ENCODE measurements at regions not wholly inside any gene's neighbourhood (a gene's known extent, or its start where the extent isn't known, plus 50 kb on each side); places are given as distances from the start of the nearest gene placed in this dataset.
"Not testable (repeated sequence)": the region's sequence is repeated elsewhere in the genome, so short reads cannot be mapped to it uniquely, and the experiment has no call there.

DNA sequence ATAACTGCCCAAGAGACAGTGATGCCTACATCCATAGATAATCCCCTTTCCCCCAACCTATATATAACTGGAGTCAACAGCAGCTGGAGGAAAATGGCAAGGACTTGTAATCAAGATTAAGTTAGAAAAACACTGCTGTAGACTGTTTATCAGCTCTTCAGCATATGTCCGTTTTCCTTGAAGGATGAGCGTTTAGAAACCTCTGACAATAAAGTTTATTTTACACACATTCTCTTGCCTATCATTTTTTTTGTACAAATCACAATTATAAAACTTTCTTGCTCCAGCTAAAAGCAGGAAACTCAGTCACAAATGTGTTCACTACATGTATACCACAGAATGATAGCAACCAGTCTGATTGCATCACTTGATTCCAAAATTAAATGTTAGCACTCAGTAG lies 50.8 kb downstream of the PPIAL4G start:
- DNase-seq, result not testable (repeated sequence)

DNA sequence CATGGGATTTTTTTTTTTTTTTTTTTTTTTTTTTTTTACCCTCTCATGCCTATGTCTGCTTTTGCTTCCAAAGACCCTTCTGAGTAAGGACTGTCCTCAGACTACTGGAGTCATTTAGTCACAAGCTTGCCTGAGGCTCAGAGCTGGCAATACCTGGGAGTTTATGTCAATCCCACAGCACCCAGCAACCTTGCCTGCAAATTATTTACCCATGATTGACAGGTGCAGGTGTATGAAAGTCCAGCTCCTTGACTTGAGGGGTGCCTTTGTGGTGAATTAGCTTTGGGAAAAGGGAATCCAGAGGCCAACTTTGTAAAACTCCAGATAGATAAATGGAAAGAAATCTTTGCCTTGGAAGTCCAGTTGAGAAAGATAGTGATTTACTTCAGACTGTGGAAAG lies 53.2 kb downstream of the PPIAL4G start:
- DNase-seq, result not testable (repeated sequence)

DNA sequence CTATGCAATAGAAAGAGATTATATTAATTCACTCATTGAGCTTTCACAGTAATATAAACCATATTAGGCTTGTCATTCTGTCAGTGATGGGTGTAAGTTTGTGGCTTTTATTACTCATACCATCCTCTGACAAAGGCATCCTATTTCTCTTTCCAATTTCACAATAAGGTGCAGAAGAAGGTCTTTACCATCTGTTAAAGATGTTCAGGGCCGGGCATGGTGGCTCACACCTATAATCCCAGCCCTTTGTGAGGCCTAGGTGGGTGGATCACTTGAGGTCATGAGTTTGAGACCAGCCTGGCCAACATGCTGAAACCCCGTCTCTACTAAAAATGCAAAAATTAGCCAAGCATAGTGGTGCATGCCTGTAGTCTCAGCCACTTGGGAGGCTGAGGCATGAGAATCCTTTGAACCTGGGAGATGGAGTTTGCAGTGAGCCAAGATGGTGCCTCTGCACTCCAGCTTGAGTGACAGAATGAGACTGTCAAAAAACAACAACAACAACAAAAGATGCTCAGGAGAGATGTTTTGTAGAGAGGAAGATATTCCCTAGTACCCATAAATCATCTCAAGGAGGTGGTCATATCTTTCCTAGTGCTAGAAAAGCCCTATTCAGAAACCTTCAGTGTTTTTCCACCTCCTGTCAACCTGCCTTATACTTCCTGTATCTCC lies 56.0 kb downstream of the PPIAL4G start:
- not testable (repeated sequence) for DNase-seq

DNA sequence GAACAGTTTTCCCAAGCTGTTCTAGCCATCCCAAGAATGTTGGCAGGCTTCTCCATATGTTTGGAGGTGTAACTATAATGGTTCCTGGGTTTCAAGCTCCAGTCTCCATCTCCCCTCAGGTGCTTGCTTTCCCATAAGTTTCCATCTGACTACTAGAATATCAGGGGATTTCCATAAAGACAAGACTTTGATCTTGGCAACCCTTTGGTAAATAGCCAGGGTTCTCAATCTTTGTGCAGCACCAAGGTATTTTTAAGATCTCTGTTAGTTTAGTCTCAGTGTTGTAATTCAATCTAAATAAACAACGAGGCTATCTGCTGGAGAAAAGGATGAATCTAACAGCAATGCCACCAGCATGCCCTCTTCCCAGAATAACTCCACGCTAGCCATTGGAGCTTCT lies 56.7 kb downstream of the PPIAL4G start:
- DNase-seq, result not testable (repeated sequence)

DNA sequence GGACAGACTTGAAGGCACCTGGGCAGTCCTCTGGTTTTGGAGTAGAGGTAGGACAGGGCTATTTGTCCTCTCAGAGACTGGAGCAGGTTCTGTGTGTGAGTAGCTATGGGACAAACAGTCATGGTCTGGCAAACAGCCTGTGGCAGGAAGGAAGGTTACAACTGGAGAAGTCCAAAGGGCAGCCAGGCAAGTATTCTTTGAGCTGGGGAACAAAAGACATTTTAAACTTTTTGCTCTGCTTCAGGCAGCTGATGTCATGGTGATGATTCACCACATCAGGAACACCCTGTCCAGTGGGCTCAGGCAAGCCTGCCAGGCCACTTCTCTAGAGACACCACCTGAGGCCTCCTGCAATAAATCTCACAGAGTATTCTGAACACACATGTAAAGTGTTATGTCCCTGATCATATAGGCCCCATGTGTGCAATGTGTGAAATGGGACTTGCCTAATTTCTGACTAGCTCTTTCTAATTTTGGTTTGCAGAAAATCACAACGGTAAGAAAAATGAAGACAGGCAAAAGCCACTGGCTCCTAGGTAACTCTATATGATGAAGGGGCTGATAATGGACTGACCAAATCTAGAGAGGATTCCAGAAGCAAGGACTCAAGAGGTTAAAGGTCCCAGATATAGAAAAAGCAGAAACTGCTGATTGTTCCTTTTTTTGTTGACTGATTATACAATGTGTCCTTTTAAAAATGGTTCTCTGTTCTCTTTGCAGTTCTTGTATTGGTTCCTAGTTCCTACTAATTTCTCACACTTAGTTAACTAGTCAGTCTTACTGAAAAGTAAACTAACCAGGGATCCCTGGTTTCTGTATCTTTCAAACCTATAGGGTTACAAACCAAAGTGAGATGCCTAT lies 58.7 kb downstream of the PPIAL4G start:
- not testable (repeated sequence) for DNase-seq

DNA sequence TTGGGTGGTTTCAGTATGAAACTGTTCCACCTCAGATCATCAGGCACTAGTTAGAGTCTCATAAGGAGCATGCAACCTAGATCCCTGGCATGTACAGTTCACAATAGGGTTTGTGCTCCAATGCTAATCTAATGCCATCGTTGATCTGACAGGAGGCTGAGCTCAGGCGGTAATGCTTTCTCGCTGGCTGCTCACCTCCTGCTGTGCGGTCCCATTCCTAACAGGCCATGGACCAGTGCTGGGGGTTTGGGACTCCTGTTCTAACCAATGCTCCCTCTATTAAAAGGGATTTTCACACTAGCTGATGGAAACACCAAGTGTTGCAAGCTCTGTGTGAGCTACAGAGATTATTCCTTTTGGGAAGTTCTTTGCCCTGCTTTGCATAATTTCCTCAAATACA lies 60.2 kb downstream of the PPIAL4G start:
- not testable (repeated sequence) for DNase-seq

DNA sequence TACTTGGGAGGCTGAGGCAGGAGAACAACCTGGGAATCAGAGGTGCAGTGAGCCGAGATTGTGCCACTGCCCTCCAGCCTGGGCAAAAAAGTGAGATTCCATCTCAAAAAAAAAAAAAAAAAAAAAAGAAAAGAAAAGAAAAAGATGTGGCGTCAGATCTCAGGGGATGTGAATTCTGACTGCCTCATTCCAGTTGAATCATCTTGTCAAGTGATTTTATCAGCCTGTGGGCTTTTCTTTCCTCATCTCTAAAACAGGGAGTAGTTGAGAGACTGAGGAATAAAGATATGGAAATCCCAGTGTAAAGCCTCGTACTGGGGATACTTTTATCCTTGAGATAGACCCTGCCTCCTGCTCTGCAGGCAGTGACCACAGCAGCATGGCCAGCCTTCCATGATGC lies 65.9 kb downstream of the PPIAL4G start:
- not testable (repeated sequence) for DNase-seq

DNA sequence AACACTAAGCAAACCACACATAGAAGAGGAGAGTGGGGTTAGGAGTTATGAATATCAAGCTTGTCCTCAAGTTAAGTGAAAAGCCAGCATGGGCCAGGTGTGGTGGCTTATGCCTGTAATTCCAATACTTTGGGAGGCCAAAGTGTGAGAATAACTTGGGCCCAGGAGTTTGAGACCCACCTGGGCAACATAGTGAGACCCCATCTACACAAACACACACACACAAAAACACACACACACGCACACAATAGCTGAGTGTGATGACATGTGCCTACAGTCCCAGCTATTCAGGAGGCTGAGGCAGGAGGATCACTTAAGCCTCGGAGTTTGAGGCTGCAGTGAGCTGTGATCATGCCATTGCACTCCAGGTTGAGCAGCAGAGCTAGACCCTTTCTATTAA lies 69.7 kb downstream of the PPIAL4G start:
- not testable (repeated sequence) for DNase-seq

DNA sequence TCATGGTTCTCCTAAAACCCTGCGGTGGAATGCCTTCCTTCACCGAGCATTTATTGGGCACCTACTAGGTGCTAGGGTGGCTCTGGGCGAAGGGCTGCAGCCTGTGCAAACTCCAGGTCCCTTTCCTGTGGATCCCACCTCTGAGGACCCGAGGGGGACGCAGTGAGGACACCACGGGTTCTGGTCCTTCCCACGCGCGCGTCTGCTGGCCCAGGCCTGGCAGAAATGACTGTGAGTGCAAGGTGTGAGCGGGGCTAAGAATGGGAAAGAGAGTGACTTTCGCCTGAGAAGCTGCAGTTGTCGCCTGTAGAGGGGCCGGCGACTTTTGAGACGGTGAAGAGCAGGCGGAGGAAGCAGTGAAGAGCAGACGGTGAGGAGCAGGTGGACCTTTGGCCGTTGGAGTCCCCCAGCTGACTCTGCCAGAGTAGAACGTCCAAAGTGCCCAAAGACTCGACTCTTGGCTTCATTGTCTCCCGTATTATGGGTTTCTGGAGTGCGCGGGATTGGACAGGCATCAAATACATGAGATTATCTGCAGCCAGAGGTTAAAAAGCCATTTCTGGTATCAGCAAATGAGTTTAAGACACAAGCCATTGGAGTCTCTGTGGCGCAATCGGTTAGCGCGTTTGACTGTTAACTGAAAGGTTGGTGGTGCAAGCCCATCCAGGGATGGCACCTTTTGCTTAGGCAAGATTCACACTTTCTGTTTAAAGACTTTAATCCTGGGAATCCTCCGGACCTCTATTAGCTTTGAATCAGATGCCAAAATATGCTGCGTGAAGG lies 78.1 kb downstream of the PPIAL4G start:
- DNase-seq, result not testable (repeated sequence)

DNA sequence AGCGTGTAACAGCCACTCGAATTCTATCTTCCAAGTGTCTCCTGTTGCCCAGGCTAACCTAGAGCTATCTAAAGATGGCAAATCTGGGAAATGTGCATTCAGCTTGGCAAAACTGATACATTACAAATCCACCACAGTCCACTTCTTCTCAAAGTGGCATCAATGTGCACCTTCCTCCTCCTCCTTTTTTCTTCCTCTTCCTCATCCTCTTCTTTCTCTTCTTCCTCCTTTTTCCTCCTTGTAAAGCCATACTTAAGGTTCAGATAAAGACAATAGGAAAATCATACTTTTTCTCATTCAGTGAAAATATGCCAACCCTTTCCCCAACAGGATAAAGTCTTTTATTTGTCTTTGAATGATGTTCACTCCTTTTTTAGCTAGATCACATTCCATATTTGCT lies 79.2 kb downstream of the PPIAL4G start:
- not testable (repeated sequence) for DNase-seq

DNA sequence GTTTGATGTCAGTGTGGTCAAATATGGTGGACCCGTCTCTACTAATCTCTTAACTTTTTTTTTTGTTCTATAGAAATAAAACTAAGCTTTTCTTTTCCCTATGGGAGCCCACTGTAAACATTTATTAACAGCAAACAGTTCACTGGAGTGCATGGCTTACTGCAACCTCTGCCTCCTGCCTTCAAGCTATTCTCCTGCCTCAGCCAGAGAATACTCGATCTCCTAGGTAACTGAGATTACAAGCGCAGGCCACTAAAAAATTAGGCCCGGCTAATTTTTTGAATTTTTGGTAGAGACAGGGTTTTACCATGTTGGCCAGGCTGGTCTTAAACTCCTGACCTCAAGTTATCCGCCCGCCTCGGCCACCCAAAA lies 80.0 kb downstream of the PPIAL4G start:
- not testable (repeated sequence) for DNase-seq

DNA sequence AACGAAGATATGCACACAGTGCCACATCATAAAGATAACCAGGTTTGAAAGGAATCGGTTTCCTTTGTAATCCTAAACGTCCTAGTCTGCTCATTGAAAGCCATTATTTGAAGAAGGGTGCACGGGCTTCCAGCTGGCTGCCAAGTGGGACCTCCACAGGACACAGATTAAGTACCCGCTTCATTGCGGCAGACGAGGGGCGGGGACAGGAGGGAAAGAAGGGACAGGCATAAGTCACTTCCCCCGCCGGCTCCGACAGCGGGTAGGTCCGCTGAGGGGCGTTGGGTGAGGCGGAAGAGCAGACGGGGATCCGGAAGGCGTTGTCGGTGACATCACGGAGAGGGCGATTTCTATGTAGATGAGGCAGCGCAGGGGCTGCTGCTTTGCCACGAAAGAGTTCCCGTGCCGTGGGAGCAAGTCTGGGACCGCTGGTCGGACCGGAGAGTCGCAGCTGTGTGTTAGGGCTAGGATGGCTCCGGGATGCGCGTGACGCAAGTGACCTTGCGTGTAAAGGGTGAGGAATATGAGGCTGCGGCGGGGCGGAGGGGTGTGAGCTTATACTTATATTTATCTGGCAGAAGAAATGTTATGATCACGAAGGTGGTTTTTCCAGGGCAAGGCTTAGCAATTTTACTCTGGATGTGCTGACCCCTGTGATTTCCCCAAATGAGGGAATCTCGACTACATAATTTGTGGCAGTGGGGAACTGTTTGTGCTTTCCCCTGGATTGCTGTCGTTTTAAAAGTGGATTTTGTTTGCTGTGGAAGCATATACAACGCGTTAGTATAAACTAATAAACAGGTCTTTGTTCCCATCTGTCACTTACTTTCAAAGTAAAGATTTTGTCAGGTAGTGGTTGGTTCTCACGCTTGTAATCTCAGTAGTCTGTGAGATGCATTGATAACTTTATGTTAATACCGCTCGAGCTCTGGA lies 80.7 kb downstream of the PPIAL4G start:
- peak; percentile 81 for DNase-seq

DNA sequence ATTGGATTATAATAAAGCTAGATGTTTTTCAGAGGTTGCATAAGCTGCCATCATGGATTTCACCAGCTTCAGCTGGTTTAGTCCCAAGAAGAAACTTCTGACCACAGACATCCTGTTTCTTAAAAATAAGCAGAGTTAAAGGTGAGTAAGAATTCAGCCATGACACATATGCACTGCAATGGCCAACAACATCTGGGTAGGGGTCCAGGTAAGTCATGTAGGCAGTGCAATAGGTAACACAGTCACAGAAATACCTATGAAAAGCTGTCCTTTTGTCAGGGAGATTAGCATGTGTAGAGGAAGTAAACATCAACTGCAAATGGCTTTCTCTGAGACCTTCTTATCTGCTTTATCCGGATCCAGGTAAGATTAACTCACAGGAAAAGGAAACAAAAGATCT lies 85.6 kb downstream of the PPIAL4G start:
- not testable (repeated sequence) for DNase-seq

DNA sequence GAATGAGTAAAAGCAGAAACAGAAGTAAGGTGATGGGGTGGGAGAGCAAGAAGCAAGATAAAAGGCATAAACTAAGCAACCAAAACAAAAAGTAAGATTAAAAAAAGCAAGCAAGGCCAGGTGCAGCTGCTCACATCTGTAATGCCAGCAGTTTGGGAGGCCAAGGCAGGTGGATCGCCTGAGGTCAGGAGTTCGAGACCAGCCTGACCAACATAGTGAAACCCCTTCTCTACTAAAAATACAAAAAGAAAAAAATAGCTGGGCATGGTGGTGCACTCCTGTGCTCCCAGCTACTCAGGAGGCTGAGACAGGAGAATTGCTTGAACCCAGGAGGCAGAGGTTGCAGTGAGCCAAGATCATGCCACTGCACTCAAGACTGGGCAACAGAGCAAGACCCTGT lies 90.6 kb downstream of the PPIAL4G start:
- DNase-seq, result not testable (repeated sequence)

DNA sequence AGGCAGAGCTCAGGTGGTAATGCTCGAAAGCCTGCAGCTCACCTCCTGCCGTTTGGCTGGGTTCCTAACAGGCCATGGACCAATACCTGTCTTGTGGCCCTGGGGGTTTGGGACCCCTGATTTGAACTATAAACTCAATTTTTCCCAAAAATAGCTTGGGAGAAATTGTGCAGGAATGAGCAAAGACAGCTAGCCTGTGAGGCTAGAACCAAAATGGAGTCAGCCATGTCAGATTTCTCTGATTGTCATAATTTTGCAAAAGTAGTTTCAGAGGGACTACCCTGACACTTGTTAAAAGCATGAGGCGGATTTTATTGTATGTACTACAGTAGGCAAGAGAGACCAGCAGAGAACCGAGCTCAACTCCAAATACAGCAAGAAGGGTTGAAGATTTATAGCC lies 91.8 kb downstream of the PPIAL4G start:
- DNase-seq, result not testable (repeated sequence)

DNA sequence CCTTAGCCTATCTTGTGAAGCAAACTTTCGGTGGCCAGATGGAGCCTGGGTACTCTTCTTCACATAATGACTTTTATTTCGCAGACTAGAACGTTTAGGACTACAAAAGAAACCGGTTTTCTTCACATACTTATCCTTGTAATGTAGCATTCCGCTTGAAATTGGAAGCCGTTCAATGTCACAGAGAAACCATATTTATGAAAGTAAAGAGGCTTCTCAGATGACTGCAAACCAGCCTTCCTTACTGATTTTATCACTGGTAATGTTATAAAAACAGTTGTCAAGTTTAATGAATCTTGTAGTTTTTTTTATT lies 94.1 kb downstream of the PPIAL4G start:
- no peak for DNase-seq

DNA sequence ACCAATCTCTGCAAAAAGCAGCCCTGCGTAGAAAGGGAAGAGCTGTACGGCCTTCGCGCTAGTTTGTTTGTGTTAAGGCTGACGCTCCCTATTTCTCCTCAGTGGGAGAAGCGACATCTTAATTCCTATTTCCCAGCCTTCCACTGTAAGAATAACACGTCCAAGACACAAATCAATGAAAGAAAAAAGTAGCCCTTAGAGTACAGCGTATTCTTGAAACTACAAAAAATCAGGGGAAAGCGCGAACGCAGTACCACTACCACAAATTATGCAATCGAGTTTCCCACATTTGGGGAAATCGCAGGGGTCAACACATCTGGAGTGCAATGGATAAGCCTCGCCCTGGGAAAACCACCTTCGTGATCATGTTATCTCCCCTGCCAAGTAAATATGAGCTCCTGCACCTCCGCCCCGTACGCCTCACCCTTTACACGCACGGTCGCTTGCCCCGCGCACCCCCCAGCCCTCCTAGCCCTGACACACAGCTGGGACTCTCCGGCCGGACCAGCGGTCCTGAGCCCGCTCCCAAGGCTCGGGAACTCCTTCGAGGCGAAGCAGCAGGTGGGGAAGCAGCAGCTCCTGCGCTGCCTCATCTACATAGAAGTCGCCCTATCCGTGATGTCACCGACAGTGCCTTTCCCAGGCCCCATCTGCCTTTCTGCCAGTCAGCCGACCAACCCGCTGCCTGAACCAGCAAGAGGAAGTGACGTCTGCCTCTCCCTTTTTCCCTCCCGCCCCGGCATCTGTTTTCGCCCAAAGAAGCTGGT lies 94.7 kb downstream of the PPIAL4G start:
- DNase-seq, result peak; percentile 82

DNA sequence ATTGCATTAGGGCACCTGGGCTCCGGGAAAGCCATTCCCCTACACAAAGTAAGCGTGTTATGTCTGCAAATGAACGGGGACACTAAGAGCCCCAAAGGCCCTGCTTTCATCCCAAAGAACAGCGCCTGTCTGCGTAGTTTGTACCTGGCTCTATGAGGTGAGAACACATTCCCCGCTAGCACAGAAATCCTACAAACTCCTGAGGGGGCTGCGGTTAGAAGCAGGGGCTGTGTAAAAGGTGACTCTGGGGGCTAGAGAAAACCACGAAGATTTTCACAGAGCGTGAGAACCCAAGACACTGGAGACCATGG lies 95.2 kb downstream of the PPIAL4G start:
- DNase-seq, result not testable (repeated sequence)

DNA sequence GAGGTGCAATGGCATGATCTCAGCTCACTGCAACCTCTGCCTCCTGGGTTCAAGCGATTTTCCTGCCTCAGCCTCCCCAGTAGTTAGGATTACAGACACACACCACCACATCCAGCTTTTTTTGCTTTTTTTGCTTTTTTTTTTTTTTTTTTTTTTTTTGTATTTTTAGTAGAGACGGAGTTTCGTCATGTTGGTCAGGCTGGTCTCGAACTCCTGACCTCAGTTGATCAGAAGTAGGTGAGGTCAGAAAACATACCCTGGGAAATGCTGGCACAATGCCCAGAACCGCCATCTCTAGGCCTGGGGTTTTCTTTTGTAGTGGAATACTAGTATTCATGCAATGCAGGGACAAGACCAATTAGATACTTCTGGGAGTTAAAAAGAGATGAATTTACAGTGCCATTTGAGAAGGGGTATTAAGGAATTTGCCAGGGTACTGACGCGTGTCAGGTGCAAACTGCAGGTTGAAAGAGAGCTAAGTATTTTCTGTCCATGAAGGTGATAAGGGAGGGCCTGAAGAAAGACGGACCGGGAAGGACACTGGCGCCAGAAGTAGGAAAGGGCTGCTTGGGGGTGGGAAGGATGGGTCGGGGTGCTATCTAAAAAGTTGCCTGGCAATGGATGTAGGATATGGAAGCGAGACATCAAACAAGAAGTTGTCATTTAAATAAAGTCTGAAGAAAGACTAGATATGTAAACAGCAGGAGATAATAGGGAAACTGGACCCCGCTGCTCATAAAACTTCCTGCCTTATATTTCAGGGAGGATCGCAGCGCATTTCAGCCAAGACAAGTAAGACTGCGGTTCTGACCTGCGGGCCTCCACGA lies 95.8 kb downstream of the PPIAL4G start:
- DNase-seq, result not testable (repeated sequence)

DNA sequence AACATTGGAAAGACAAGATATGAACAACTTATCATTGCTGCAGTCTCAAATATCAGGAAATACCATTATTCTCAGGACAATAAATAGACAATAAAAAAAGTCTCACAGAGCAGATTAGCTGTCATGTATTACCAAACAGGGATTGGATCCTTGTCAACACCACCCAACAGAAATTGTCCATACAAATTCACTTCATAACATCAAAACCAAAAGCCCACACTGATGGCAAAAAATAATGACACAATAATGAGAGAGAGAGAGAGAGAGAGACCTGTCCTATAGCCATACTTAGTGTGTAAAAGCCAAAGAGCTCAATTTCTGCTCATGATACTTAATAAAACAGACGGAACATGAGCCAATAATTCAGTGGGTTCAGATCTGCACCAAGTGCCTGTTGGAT lies 96.5 kb downstream of the PPIAL4G start:
- no peak for DNase-seq

DNA sequence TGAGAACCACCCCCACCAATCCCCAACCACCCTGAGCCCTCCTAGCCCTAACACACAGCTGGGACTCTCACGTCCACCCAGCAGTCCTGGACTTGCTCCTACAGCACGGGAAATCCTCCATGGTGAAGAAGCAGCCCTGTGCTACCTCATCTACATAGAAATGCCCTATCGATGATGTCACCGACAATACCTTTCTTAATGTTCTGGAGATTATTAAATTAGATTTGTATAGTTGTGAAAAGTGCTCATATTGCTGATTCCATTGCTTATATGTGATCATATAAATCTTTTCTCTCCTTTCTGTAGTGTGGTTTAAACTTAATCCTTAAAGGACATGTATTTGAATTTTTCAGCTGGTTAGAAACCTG lies 97.1 kb downstream of the PPIAL4G start:
- not testable (repeated sequence) for DNase-seq
